HG02981 (cell line): ENCODE measurements at regions not wholly inside any gene's neighbourhood (a gene's known extent, or its start where the extent isn't known, plus 50 kb on each side); places are given as distances from the start of the nearest gene placed in this dataset.

Source experiments
- ATAC-seq: cut with Tn5 transposase; IDR thresholded peaks from one replicate; pipeline ENCODE4 v1.9.1; 2021; ENCODE audit warnings: mild to moderate bottlenecking, moderate library complexity; ENCODE audit not compliant: unreplicated experiment

GRCh38 chr2:44118257-44118656, 50.4 kb upstream of the PPM1B start:
- ATAC-seq: no peak
